ENCODE measurements at regions not wholly inside any gene's neighbourhood (a gene's known extent, or its start where the extent isn't known, plus 50 kb on each side); places are given as distances from the start of the nearest gene placed in this dataset.

DNA sequence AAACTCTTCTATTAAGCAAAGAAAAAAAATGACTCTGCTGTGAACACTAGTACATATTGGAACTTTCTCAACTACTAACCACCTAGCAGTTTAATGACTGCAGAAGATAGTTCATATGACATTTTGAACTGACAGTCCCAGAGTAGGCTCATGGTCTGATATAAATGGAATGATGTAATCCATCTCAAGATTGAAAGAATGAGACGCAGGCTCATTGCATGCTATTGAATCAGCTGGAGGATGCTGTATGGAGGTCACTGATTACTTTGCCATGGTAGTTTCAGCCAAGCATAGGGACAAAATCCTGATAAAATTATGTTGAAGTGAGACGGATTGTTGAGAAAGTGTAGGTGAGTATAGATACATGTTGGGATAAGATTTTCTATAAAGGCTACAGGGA lies 217.6 kb upstream of the SEMA3E start:
- TF ChIP-seq CTCF (IDR thresholded peaks at IDR 0.05; ENCODE audit: extremely low read depth, missing control alignments): no peak
- no peak for DNase-seq (ENCODE audit: low spot score)

- TF ChIP-seq CTCF (IDR thresholded peaks at IDR 0.05; ENCODE audit: extremely low read depth, missing control alignments): no peak
Measured at GRCh38 chr7:83864551-83864950, 215.6 kb upstream of the SEMA3E start.

DNA sequence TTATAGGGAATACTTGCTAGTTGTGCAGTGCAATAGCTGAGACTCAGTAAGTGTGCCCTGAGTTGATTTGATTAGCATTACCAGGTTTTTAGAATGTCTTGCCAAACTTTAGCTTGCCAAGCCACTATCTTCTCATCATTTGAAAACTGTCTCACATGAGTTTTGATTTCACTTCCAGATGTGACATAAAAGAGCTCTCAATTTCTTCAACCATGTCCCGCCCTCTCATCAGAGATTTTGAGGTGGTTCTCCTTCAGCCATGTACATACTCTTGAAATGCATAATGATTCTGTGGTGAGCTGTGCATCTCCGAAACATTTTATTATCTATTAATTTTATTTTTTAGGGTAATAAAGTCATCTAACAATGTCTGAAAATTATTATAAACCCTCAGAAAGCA lies 215.0 kb upstream of the SEMA3E start:
- TF ChIP-seq CTCF (IDR thresholded peaks at IDR 0.05; ENCODE audit: extremely low read depth, missing control alignments): no peak
- no peak for DNase-seq (ENCODE audit: low spot score)

More at GRCh38 chr7:83864551-83864950, 215.6 kb upstream of the SEMA3E start:
- no peak for DNase-seq (ENCODE audit: low spot score)

DNA sequence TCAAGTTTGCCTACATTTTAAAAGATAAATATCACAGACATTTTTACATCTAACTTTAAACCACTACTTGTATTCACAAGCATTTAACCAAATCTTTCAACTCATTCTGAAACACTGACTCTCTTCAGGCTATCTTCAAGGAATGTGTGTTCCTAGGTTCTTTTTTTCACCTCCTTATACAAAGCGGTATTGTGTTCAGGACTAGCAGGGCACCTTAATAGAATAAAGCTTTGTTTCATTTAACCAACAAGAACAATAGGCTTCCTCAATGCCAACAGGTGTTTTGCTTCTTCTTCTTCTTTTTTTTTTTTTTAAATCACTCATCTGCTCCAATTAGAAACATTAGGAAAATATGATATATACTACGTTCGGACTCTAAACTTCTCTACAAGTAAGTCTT lies 212.9 kb upstream of the SEMA3E start:
- no peak for TF ChIP-seq CTCF (IDR thresholded peaks at IDR 0.05; ENCODE audit: extremely low read depth, missing control alignments)

GRCh38 chr7:83859827-83860226 lies 210.9 kb upstream of the SEMA3E start:
- TF ChIP-seq CTCF (IDR thresholded peaks at IDR 0.05; ENCODE audit: extremely low read depth, missing control alignments): no peak
- DNase-seq (ENCODE audit: low spot score): no peak

More for the DNA sequence above, 212.9 kb upstream of the SEMA3E start:
- no peak for DNase-seq (ENCODE audit: low spot score)

GRCh38 chr7:83857691-83858090 lies 208.8 kb upstream of the SEMA3E start:
- TF ChIP-seq CTCF (IDR thresholded peaks at IDR 0.05; ENCODE audit: extremely low read depth, missing control alignments): no peak
- no peak for DNase-seq (ENCODE audit: low spot score)

GRCh38 chr7:83856094-83856493 lies 207.2 kb upstream of the SEMA3E start:
- TF ChIP-seq CTCF (IDR thresholded peaks at IDR 0.05; ENCODE audit: extremely low read depth, missing control alignments): no peak
- no peak for DNase-seq (ENCODE audit: low spot score)
